ENCODE measurements at regions not wholly inside any gene's neighbourhood (a gene's known extent, or its start where the extent isn't known, plus 50 kb on each side); places are given as distances from the start of the nearest gene placed in this dataset.

- no peak for TF ChIP-seq CTCF (conservative IDR thresholded peaks at IDR 0.05)
- TF ChIP-seq ZFX (IDR thresholded peaks at IDR 0.05) = no peak
Measured at GRCh38 chr11:32184041-32184722, 93.3 kb downstream of the RCN1 start.

Data from C4-2B (cell line).